Vagina (tissue), 2 donors: ENCODE measurements at regions not wholly inside any gene's neighbourhood (a gene's known extent, or its start where the extent isn't known, plus 50 kb on each side); places are given as distances from the start of the nearest gene placed in this dataset.

Experiments used
- CTCF ChIP-seq, 3 experiments: fragments of 450-650 bp in 2 of 3; fragments of 200-600 bp in 1 of 3; sonication (generic) in 1 of 3; IDR thresholded peaks; one replicate each; pipeline ENCODE4 v1.5.1; 2017 to 2019; ENCODE audit warnings: antibody characterized with exemption in 3 of 3, mild to moderate bottlenecking in 2 of 3, moderate library complexity in 2 of 3
- POLR2A ChIP-seq, 2 donors: fragments of 450-650 bp; IDR thresholded peaks; one replicate each; pipeline ENCODE4 v1.6.1; 2017; ENCODE audit warnings: antibody characterized with exemption in 2 of 2, mild to moderate bottlenecking in 2 of 2, moderate library complexity in 2 of 2

GRCh38 chr9:28762167-28762566 is 1188.9 kb upstream of the C9orf72 start:
- no peak for TF ChIP-seq CTCF (IDR thresholded peaks at IDR 0.05)
- TF ChIP-seq POLR2A (IDR thresholded peaks at IDR 0.05) = no peak
